HG03196 (cell line): ENCODE measurements at regions not wholly inside any gene's neighbourhood (a gene's known extent, or its start where the extent isn't known, plus 50 kb on each side); places are given as distances from the start of the nearest gene placed in this dataset.

ENCODE experiments used
- ATAC-seq: cut with Tn5 transposase; IDR thresholded peaks from one replicate; pipeline ENCODE4 v1.9.1; 2021; ENCODE audit not compliant: unreplicated experiment

- peak; percentile 85 for ATAC-seq
Measured at GRCh38 chr20:7231303-7231702, 463.8 kb downstream of the BMP2 start.

GRCh38 chr20:7232796-7233195 is 465.3 kb downstream of the BMP2 start:
- ATAC-seq: no peak

GRCh38 chr20:7237251-7237650 is 469.8 kb downstream of the BMP2 start:
- no peak for ATAC-seq

- ATAC-seq: no peak
Measured at GRCh38 chr20:7240490-7240889, 473.0 kb downstream of the BMP2 start.

GRCh38 chr20:7248281-7249201 is 481.1 kb downstream of the BMP2 start:
- no peak for ATAC-seq

GRCh38 chr20:7250337-7250736 is 482.9 kb downstream of the BMP2 start:
- no peak for ATAC-seq

- ATAC-seq: no peak
Measured at GRCh38 chr20:7257099-7257498, 489.6 kb downstream of the BMP2 start.

GRCh38 chr20:7257692-7258466 is 490.4 kb downstream of the BMP2 start:
- no peak for ATAC-seq

- ATAC-seq: no peak
Measured at GRCh38 chr20:7262803-7263202, 495.3 kb downstream of the BMP2 start.

GRCh38 chr20:7264137-7264536 is 496.7 kb downstream of the BMP2 start:
- no peak for ATAC-seq

GRCh38 chr20:7269452-7269851 is 502.0 kb downstream of the BMP2 start:
- ATAC-seq: no peak

GRCh38 chr20:7272512-7272911 is 505.0 kb downstream of the BMP2 start:
- ATAC-seq: no peak

- ATAC-seq: no peak
Measured at GRCh38 chr20:7274870-7275269, 507.4 kb downstream of the BMP2 start.

- ATAC-seq: no peak
Measured at GRCh38 chr20:7275645-7276237, 508.3 kb downstream of the BMP2 start.

- ATAC-seq: no peak
Measured at GRCh38 chr20:7285918-7286556, 518.6 kb downstream of the BMP2 start.

GRCh38 chr20:7291323-7291943 is 523.9 kb downstream of the BMP2 start:
- no peak for ATAC-seq

GRCh38 chr20:7291946-7292345 is 524.5 kb downstream of the BMP2 start:
- ATAC-seq: no peak

GRCh38 chr20:7294816-7295360 is 527.4 kb downstream of the BMP2 start:
- no peak for ATAC-seq

- ATAC-seq: no peak
Measured at GRCh38 chr20:7301807-7302206, 534.3 kb downstream of the BMP2 start.

- no peak for ATAC-seq
Measured at GRCh38 chr20:7302250-7302649, 534.8 kb downstream of the BMP2 start.
